ENCODE measurements at regions not wholly inside any gene's neighbourhood (a gene's known extent, or its start where the extent isn't known, plus 50 kb on each side); places are given as distances from the start of the nearest gene placed in this dataset.
"Not testable (repeated sequence)": the region's sequence is repeated elsewhere in the genome, so short reads cannot be mapped to it uniquely, and the experiment has no call there.

DNA sequence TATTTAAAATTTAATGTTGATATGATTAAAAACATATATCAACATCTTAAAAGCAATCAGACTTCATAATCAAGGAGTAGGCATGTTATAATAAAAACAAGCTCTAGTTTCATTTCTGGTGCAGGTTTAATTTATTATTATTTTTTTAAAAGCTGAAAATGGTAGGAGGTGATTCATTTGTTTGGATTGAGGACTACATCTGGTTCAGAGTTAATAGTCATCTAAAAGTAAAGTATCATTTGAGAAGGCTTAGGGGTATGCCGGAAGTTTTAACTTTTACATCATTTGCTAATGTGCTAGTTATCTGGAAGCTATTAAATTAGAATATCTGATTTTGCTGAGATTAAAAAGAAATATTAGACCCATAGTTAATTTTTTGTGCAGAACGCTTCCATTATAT lies 169.5 kb upstream of the LAMA2 start:
- DNase-seq (ENCODE audit: low spot score), result no peak
- TF ChIP-seq CTCF (IDR thresholded peaks at IDR 0.05; ENCODE audit: borderline replicate concordance, control extremely low read depth, extremely low read depth, insufficient read depth, missing control alignments), result no peak

DNA sequence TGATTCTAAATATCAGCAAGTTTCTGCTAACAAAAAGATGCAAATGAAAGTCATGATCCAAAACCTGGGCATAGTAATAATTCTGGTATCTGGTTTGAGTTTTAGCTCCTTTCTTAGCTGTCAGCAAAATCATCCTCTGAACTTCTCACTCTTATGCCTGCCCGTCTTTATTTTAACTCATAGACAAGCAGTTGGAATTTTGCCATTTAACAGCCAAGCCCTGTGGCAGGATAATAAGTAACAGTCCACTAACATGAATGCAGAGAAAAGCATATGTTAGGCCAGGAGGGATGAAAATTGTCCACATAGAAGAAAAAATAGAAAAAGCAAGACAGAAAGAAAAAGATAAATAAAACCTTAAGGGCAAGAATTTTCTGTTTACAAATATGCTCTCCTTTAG lies 170.0 kb upstream of the LAMA2 start:
- TF ChIP-seq CTCF (IDR thresholded peaks at IDR 0.05; ENCODE audit: borderline replicate concordance, control extremely low read depth, extremely low read depth, insufficient read depth, missing control alignments), result no peak
- DNase-seq (ENCODE audit: low spot score), result no peak
- in situ Hi-C loops (cut with MboI; ENCODE audit: low sequenced_read_pairs, unreplicated experiment), result no loop called here

More for the DNA sequence above, 169.5 kb upstream of the LAMA2 start:
- in situ Hi-C loops (cut with MboI; ENCODE audit: low sequenced_read_pairs, unreplicated experiment), result no loop called here

DNA sequence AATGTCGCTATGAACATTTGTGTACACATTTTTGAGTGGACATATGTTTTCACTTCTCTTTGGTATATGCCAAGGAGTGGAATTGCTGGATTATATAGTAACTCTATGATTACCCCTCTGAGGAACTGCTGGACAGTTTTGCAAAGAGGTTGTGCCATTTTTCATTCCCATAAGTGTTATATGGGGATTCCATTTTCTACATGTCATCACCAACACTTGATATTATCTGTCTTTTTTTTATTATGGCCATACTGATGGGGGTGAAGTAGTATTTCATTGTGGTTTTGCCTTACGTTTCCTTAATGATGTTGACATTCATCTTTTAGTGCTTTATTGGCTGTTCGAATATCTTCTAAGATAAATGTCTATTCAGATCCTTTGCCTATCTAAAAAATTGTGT lies 171.8 kb upstream of the LAMA2 start:
- in situ Hi-C loops (cut with MboI; ENCODE audit: low sequenced_read_pairs, unreplicated experiment), result no loop called here
- DNase-seq (ENCODE audit: low spot score), result no peak
- no peak for TF ChIP-seq CTCF (IDR thresholded peaks at IDR 0.05; ENCODE audit: borderline replicate concordance, control extremely low read depth, extremely low read depth, insufficient read depth, missing control alignments)

DNA sequence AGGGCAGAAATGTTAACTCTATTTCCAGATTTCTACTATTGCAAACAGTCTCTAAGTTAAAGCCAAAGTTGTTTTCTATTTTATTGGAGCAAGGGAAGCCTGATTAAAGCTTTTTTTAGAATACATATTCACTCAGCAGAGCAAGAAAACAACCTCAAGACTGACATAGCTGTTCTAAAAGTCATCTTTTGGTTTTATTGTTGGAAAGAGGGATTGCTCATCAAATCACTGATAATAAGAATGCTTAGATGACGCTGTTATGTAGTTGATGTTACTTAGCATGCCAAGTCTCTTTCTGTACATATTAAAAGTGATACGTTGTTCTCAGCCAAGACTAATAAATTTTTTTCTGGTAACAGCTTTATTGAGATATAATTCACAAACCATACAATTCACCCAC lies 172.6 kb upstream of the LAMA2 start:
- DNase-seq (ENCODE audit: low spot score), result no peak
- TF ChIP-seq CTCF (IDR thresholded peaks at IDR 0.05; ENCODE audit: borderline replicate concordance, control extremely low read depth, extremely low read depth, insufficient read depth, missing control alignments), result no peak
- in situ Hi-C loops (cut with MboI; ENCODE audit: low sequenced_read_pairs, unreplicated experiment), result no loop called here

DNA sequence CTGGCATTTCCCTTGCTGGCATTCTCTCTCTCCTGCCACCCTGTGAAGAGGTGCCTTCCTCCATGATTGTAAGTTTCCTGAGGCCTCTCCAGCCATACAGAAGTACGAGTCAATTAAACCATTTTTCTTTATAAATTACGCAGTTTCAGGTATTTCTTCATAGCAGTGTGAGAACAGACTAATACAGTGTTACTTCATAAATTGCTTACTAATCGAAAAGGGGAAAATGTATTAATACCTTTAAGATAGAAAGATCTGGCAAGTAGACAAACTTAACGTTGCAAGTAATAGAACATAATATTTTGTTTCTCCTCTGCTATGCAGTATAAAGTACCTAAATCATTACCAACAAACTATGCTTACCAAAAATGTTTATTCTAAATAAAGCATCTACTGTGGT lies 178.3 kb upstream of the LAMA2 start:
- in situ Hi-C loops (cut with MboI; ENCODE audit: low sequenced_read_pairs, unreplicated experiment), result no loop called here
- no peak for TF ChIP-seq CTCF (IDR thresholded peaks at IDR 0.05; ENCODE audit: borderline replicate concordance, control extremely low read depth, extremely low read depth, insufficient read depth, missing control alignments)
- no peak for DNase-seq (ENCODE audit: low spot score)

DNA sequence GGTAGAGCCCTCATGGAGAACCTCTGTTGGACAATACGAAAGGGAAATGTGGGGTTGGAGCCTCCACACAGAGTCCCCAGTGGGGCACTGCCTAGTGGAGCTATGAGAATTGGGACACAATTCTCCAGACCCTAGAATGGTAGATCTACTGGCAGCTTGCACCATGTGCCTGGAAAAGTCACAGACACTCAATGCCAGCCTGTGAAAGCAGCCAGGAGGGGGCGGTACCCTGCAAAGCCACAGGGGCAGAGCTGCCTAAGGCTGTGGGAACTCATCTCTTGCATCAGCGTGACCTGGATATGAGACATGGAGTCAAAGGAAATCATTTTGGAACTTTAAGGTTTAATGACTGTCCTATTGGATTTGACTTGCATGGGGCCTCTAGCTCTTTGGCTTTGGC lies 179.1 kb upstream of the LAMA2 start:
- in situ Hi-C loops (cut with MboI; ENCODE audit: low sequenced_read_pairs, unreplicated experiment); DNase-seq (ENCODE audit: low spot score): not testable (repeated sequence)

GRCh38 chr6:128696691-128697689 lies 176.6 kb upstream of the PTPRK start:
- no peak for DNase-seq (ENCODE audit: low spot score)
- TF ChIP-seq CTCF (IDR thresholded peaks at IDR 0.05; ENCODE audit: borderline replicate concordance, control extremely low read depth, extremely low read depth, insufficient read depth, missing control alignments), result no peak
- in situ Hi-C loops (cut with MboI; ENCODE audit: low sequenced_read_pairs, unreplicated experiment), result no loop called here

Measured in GM13976 (cell line).